ENCODE measurements at regions not wholly inside any gene's neighbourhood (a gene's known extent, or its start where the extent isn't known, plus 50 kb on each side); places are given as distances from the start of the nearest gene placed in this dataset.

DNA sequence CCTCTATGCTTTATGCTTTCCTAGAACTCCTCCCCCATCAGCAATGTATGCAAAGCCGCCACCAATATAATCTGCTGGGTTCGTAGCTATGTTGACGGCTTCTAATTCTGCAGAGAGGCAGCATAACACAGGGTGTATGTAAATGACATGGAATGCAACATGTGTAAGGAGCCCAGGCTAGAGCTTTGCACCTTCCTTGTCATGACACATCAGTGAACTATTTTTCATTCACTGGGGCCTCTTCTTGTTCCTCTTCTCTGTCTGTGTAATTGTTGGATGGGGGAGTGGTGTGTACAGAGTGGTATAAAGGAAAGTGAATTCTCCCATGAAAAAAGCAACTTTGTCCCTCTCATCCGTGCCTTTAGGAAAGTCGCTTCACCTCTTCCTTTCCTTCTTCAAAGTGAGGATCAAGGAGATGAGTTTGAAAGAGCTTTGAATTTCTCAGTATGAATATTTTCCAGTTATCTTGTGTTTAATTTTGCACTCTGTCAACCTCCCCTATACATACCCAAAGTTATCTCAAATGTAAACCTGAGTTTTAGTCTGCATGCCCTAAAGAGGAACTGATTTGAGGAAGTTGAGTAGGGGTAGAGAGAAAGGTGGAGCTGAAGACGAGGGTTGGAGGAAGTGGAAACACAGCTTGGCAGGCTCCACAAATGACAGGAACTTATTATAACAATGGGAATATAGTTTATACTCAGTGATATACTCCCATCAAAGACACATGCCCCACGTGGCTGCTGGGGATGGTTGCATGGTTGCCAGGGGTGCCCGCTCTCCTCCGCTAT is 74.9 kb upstream of the ARL4C start:
- TF ChIP-seq CTCF (IDR thresholded peaks at IDR 0.05) (no peak), POLR2AphosphoS5 (IDR thresholded peaks at IDR 0.05) (no peak)

Measured in esophagus muscularis mucosa (tissue), 3 donors.